Lower lobe of right lung (tissue), 2 donors: ENCODE measurements at regions not wholly inside any gene's neighbourhood (a gene's known extent, or its start where the extent isn't known, plus 50 kb on each side); places are given as distances from the start of the nearest gene placed in this dataset.

Experiments
- ATAC-seq, 2 donors: fragments of 200-7000 bp; cut with Tn5 transposase; one replicate each; pipeline ENCODE4 v1.9.1; 2020 to 2022; ENCODE audit warnings: mild to moderate bottlenecking in 2 of 2, moderate library complexity in 2 of 2
- DNase-seq: peaks from one replicate; pipeline ENCODE4 v3.0.0-alpha.2; 2020
- H3K27ac ChIP-seq: fragments of 200-600 bp; one replicate; pipeline ENCODE4 v1.8.0; 2022
- H3K27me3 ChIP-seq: fragments of 200-600 bp; one replicate; pipeline ENCODE4 v1.8.0; 2022; ENCODE audit warnings: low read depth
- H3K36me3 ChIP-seq: fragments of 200-600 bp; one replicate; pipeline ENCODE4 v1.8.0; 2022; ENCODE audit warnings: mild to moderate bottlenecking
- H3K4me1 ChIP-seq: fragments of 200-600 bp; one replicate; pipeline ENCODE4 v1.8.0; 2022
- H3K4me3 ChIP-seq: fragments of 200-600 bp; one replicate; pipeline ENCODE4 v1.8.0; 2022; ENCODE audit warnings: mild to moderate bottlenecking
- H3K9me3 ChIP-seq: fragments of 200-600 bp; one replicate; pipeline ENCODE4 v1.8.0; 2022
- CTCF ChIP-seq: fragments of 200-600 bp; IDR thresholded peaks from one replicate; pipeline ENCODE4 v1.8.0; 2022; ENCODE audit warnings: antibody characterized with exemption, mild to moderate bottlenecking
- intact Hi-C: fragments of 100-400 bp; cut with DNase I; formaldehyde crosslinking; loops from one replicate; pipeline ENCODE4 v1.11.0; 2022
- donor health status: DM: no; HTN: yes; CAD: no; lungs with severe emphysema.

GRCh38 chr6:133705731-133706130 is 183.2 kb upstream of the TCF21 start:
- intact Hi-C loops, result no loop called here

GRCh38 chr6:133707456-133707855 is 181.5 kb upstream of the TCF21 start:
- no peak overlapping the region for H3K27ac ChIP-seq
- H3K36me3 ChIP-seq, result no peaks in the 10 kb centered on the region
- intact Hi-C loops, result no loop called here

More at GRCh38 chr6:133705731-133706130, 183.2 kb upstream of the TCF21 start:
- Histone ChIP-seq H3K4me3 (no peak overlapping the region), H3K4me1 (no peaks in the 10 kb centered on the region), H3K27ac (no peak overlapping the region), H3K36me3 (no peaks in the 10 kb centered on the region), H3K9me3 (no peaks in the 10 kb centered on the region), H3K27me3 (no peaks in the 10 kb centered on the region)
- DNase-seq (no peak), ATAC-seq (no peak)
- TF ChIP-seq CTCF, result no peak

DNA sequence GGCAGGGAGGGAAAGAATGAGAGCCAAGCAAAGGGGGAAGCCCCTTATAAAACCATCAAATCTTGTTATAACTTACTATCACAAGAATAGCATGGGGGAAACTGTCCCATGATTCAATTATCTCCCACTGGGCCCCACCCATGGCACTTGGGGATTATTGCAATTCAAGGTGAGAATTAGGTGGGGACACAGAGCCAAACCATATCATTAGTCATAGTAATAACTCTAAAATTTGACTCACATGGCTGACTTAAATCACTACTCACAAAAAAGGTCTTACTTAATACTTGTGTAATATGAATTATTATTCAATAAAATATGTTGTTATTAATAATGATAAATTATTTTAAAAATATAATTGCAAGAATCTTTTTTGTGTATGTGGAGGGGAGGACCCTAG is 178.1 kb upstream of the TCF21 start:
- intact Hi-C loops, result no loop called here
- DNase-seq (no peak), ATAC-seq (no peak)
- Histone ChIP-seq H3K4me3 (no peak overlapping the region), H3K9me3 (no peaks in the 10 kb centered on the region), H3K27ac (no peak overlapping the region), H3K27me3 (no peaks in the 10 kb centered on the region), H3K4me1 (no peaks in the 10 kb centered on the region), H3K36me3 (no peaks in the 10 kb centered on the region)
- no peak for TF ChIP-seq CTCF

More at GRCh38 chr6:133707456-133707855, 181.5 kb upstream of the TCF21 start:
- TF ChIP-seq CTCF, result no peak
- Histone ChIP-seq H3K4me3 (no peak overlapping the region), H3K4me1 (no peaks in the 10 kb centered on the region), H3K27me3 (no peaks in the 10 kb centered on the region), H3K9me3 (no peaks in the 10 kb centered on the region)
- no peak for ATAC-seq
- DNase-seq, result no peak

GRCh38 chr6:133715270-133715669 is 173.6 kb upstream of the TCF21 start:
- Histone ChIP-seq H3K27ac (no peak overlapping the region), H3K4me3 (no peak overlapping the region), H3K27me3 (no peaks in the 10 kb centered on the region), H3K4me1 (no peaks in the 10 kb centered on the region), H3K9me3 (no peaks in the 10 kb centered on the region), H3K36me3 (no peaks in the 10 kb centered on the region)
- ATAC-seq (no peak), DNase-seq (no peak)
- intact Hi-C loops, result no loop called here
- TF ChIP-seq CTCF, result no peak

DNA sequence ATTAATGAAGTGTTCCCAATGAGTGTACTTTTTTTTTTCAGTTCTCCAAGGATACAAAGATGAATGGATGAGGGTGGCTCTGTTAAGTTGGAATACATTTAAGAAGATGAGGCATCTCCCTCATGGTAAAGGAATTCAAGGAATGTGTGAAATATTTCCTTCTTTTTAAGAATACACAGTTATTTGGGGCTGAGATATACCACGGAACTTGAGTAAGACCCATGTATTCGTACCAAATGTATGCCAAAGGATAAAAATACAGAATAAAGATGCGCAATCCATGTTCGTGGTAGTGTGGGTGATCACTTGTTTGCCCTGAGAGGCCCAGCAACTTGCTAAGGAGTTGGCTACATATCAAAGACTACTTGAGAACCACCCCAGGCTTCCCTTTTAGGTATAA is 164.2 kb upstream of the TCF21 start:
- no peak for TF ChIP-seq CTCF
- Histone ChIP-seq H3K4me3 (no peak overlapping the region), H3K27me3 (no peaks in the 10 kb centered on the region), H3K36me3 (no peaks in the 10 kb centered on the region), H3K9me3 (peaks cover 10% of the 10 kb centered on the region), H3K27ac (no peak overlapping the region), H3K4me1 (no peaks in the 10 kb centered on the region)
- ATAC-seq (no peak), DNase-seq (no peak)
- intact Hi-C loops, result no loop called here

GRCh38 chr6:133726188-133726587 is 162.7 kb upstream of the TCF21 start:
- no peaks in the 10 kb centered on the region for H3K36me3 ChIP-seq
- no peak overlapping the region for H3K27ac ChIP-seq
- TF ChIP-seq CTCF, result no peak
- H3K4me3 ChIP-seq, result no peak overlapping the region
- H3K9me3 ChIP-seq, result peaks cover 10% of the 10 kb centered on the region
- ATAC-seq, result no peak
- intact Hi-C loops, result no loop called here
- peaks cover 2% of the 10 kb centered on the region for H3K4me1 ChIP-seq
- no peaks in the 10 kb centered on the region for H3K27me3 ChIP-seq
- no peak for DNase-seq
